Endothelial cell of umbilical vein (primary cell): ENCODE measurements at regions not wholly inside any gene's neighbourhood (a gene's known extent, or its start where the extent isn't known, plus 50 kb on each side); places are given as distances from the start of the nearest gene placed in this dataset.

ENCODE experiments used
- BruUV-seq: library from RNA; stranded (reverse); fragments of 400-500 nt; replicated peaks from 2 replicates; lab custom pipeline; 2021; lab: Mats Ljungman, UMichigan
- CTCF ChIA-PET: fragments of 300-600, 350-600 bp; sonication (Branson Sonifier 250); formaldehyde crosslinking; loops from one replicate; lab custom pipeline; 2021; ENCODE audit warnings: antibody characterized with exemption, inconsistent platforms; lab: Charles Lee
- POLR2A ChIA-PET: fragments of 300-600, 350-600 bp; sonication (Branson Sonifier 250); formaldehyde crosslinking; loops from one replicate; lab custom pipeline; 2021; ENCODE audit warnings: antibody characterized with exemption, inconsistent platforms; lab: Charles Lee
- DNase-seq: peaks from one replicate; pipeline ENCODE4 v3.0.0-alpha.2; 2011; ENCODE audit warnings: low read depth, low spot score
- FAIRE-seq: peaks from 2 replicates; lab custom pipeline; 2011; peaks lifted over from hg19 to GRCh38; lab: Jason Lieb, UNC
- H2AFZ ChIP-seq: 2 replicates; pipeline ENCODE4 v1.6.0; 2012; ENCODE audit warnings: low read depth, low read length, control low read depth, inconsistent platforms
- H3K27ac ChIP-seq: 2 replicates; pipeline ENCODE4 v1.5.1; 2011; ENCODE audit warnings: low read depth, mild to moderate bottlenecking, control low read depth, low read length, moderate library complexity; ENCODE audit not compliant: insufficient read depth
- H3K27me3 ChIP-seq, 2 experiments: 2 replicates each; pipeline versions ENCODE4 v1.6.0 to v1.6.1; 2011; ENCODE audit warnings: low read length in 2 of 2, mixed read lengths in 1 of 2; ENCODE audit not compliant: control insufficient read depth in 2 of 2, insufficient read depth in 2 of 2
- H3K36me3 ChIP-seq, 2 experiments: 2 replicates in 1 of 2; 3 replicates in 1 of 2; pipeline ENCODE4 v1.5.1; 2011; ENCODE audit warnings: low read length in 2 of 2, mild to moderate bottlenecking in 1 of 2, moderate library complexity in 1 of 2; ENCODE audit not compliant: control insufficient read depth in 2 of 2, insufficient read depth in 2 of 2; ENCODE audit errors: extremely low read depth in 1 of 2
- H3K4me1 ChIP-seq: 3 replicates; pipeline ENCODE4 v1.5.1; 2011; ENCODE audit warnings: mild to moderate bottlenecking, low read length; ENCODE audit not compliant: control insufficient read depth, insufficient read depth; ENCODE audit errors: extremely low read depth
- H3K4me2 ChIP-seq: 2 replicates; pipeline ENCODE4 v1.6.1; 2011; ENCODE audit warnings: low read length, control low read depth, mixed read lengths; ENCODE audit not compliant: insufficient read depth
- H3K4me3 ChIP-seq, 3 experiments: fragments of 200-600 bp in 1 of 3; sonication (generic), shearing (Covaris generic) in 1 of 3; replicated peaks in 1 of 3; 2 replicates each; pipeline ENCODE4 v1.5.1; 2011 to 2016; ENCODE audit warnings: control low read depth in 3 of 3, low read length in 3 of 3, mild to moderate bottlenecking in 2 of 3, inconsistent platforms in 1 of 3, low read depth in 1 of 3, moderate library complexity in 1 of 3; ENCODE audit not compliant: insufficient read depth in 1 of 3
- H3K79me2 ChIP-seq: 2 replicates; pipeline ENCODE4 v1.6.0; 2012; ENCODE audit warnings: low read length, inconsistent platforms; ENCODE audit not compliant: control insufficient read depth, insufficient read depth
- H3K9ac ChIP-seq: replicated peaks from 2 replicates; pipeline ENCODE3; 2011; ENCODE audit warnings: low read length, control low read depth; ENCODE audit not compliant: insufficient read depth; ENCODE audit errors: extremely low read depth
- H3K9me1 ChIP-seq: replicated peaks from 3 replicates; pipeline ENCODE4 v1.6.0; 2011; ENCODE audit warnings: mild to moderate bottlenecking, low read length; ENCODE audit not compliant: control insufficient read depth, insufficient read depth; ENCODE audit errors: extremely low read depth
- H3K9me3 ChIP-seq: replicated peaks from 2 replicates; pipeline ENCODE4 v1.5.1; 2012; ENCODE audit warnings: low read length, inconsistent platforms; ENCODE audit not compliant: control insufficient read depth, insufficient read depth
- H4K20me1 ChIP-seq: replicated peaks from 2 replicates; pipeline ENCODE3; 2011; ENCODE audit warnings: mild to moderate bottlenecking, low read length; ENCODE audit not compliant: control insufficient read depth, insufficient read depth; ENCODE audit errors: extremely low read depth
- CTCF ChIP-seq, 2 donors: IDR thresholded peaks; 1 replicate in 1 of 2; 2 replicates in 1 of 2; pipeline ENCODE4 v1.5.1; 2011; ENCODE audit warnings: low read length in 2 of 2, mild to moderate bottlenecking in 2 of 2, moderate library complexity in 2 of 2, control low read depth in 1 of 2, inconsistent platforms in 1 of 2, low read depth in 1 of 2; ENCODE audit not compliant: insufficient read depth in 1 of 2; ENCODE audit errors: extremely low read depth in 1 of 2
- EZH2 ChIP-seq: IDR thresholded peaks from 2 replicates; pipeline ENCODE4 v1.6.1; 2012; ENCODE audit warnings: borderline replicate concordance, low read depth, mild to moderate bottlenecking, moderate library complexity, low read length, inconsistent platforms; ENCODE audit not compliant: severe bottlenecking
- FOS ChIP-seq: IDR thresholded peaks from 2 replicates; pipeline ENCODE4 v1.6.1; 2011; ENCODE audit warnings: mild to moderate bottlenecking, low read length, moderate library complexity, borderline replicate concordance; ENCODE audit not compliant: insufficient read depth
- GATA2 ChIP-seq: IDR thresholded peaks from 2 replicates; pipeline ENCODE4 v1.7.0; 2011; ENCODE audit warnings: low read depth, mild to moderate bottlenecking, moderate library complexity, mixed read lengths, low read length; ENCODE audit not compliant: insufficient read length, insufficient read depth
- JUN ChIP-seq: IDR thresholded peaks from 2 replicates; pipeline ENCODE4 v1.6.1; 2011; ENCODE audit warnings: borderline replicate concordance, low read depth; ENCODE audit not compliant: insufficient read length, insufficient read depth
- MYC ChIP-seq: IDR thresholded peaks from one replicate; pipeline ENCODE4 v1.6.1; 2011; ENCODE audit warnings: mild to moderate bottlenecking, low read depth, low read length
- POLR2A ChIP-seq: IDR thresholded peaks from 2 replicates; pipeline ENCODE4 v1.6.1; 2012; ENCODE audit warnings: low read depth, mild to moderate bottlenecking, control low read depth, low read length
- POLR2AphosphoS5 ChIP-seq: IDR thresholded peaks from 2 replicates; pipeline ENCODE4 v1.6.1; 2012; ENCODE audit warnings: low read depth, mild to moderate bottlenecking, control low read depth, low read length, moderate library complexity; ENCODE audit not compliant: insufficient read depth
- dilution Hi-C: fragments of 300-500 bp; cut with MboI; formaldehyde crosslinking; loops from one replicate; pipeline ENCODE4 v1.15.0; 2019; ENCODE audit warnings: low sequenced_read_pairs; ENCODE audit not compliant: extremely low pct_ligation_motif_present
- intact Hi-C: fragments of 100-400 bp; cut with micrococcal nuclease; formaldehyde crosslinking; loops from one replicate; pipeline ENCODE4 v1.10.0; 2022
- TF ChIP-seq, protein P1 (sequence below): IDR thresholded peaks from 2 replicates; pipeline ENCODE4 v1.6.1; 2011; ENCODE audit not compliant: insufficient read depth, insufficient read length

DNA sequence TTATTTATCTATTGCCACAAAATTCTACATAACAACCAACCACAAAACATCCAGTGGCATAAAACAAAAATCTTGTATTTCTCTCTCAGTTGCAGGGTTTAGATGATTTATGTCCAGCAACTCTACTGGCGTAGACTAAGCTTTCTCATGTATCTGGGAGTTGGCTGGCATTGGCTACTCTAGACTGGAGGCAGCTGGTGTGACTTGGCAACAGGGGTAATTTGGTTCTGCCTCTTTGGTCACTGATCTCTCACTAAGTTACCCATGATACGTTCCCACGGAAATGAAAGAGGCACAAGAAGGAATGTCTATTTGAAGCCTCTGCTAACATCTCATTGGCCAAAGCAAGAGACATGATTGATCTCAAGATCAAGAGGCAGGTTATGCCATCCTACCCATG is 144.0 kb downstream of the HS3ST3B1 start:
- no peaks in the 10 kb centered on the region for H3K9me1 ChIP-seq
- no peak overlapping the region for H3K27ac ChIP-seq
- TF ChIP-seq CTCF (IDR thresholded peaks at IDR 0.05; ENCODE audit: extremely low read depth in 1 of 2, insufficient read depth in 1 of 2, low read depth in 1 of 2, low read length in 2 of 2) (no peak), FOS (no peak), POLR2AphosphoS5 (no peak), EZH2 (no peak), JUN (no peak), POLR2A (no peak), GATA2 (no peak), MYC (no peak)
- TF ChIP-seq, protein P1, sequence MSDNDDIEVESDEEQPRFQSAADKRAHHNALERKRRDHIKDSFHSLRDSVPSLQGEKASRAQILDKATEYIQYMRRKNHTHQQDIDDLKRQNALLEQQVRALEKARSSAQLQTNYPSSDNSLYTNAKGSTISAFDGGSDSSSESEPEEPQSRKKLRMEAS = no peak
- dilution Hi-C loops = no loop called here
- no peak overlapping the region for H2AFZ ChIP-seq
- CTCF ChIA-PET = no interaction called here
- no peak overlapping the region for H3K4me3 ChIP-seq
- no peaks in the 10 kb centered on the region for H3K27me3 ChIP-seq
- H3K9ac ChIP-seq = no peak overlapping the region
- no peak overlapping the region for H3K4me2 ChIP-seq
- POLR2A ChIA-PET = no interaction called here
- H3K36me3 ChIP-seq = no peaks in the 10 kb centered on the region
- peaks cover 8% of the 10 kb centered on the region for H3K9me3 ChIP-seq
- intact Hi-C loops = no loop called here
- no peak for DNase-seq
- no peaks in the 10 kb centered on the region for H3K4me1 ChIP-seq
- no peak for FAIRE-seq
- H4K20me1 ChIP-seq = no peaks in the 10 kb centered on the region
- no peaks in the 10 kb centered on the region for H3K79me2 ChIP-seq
- BruUV-seq = no TSS peak
